Choroid plexus epithelial cell (primary cell): ENCODE measurements at regions not wholly inside any gene's neighbourhood (a gene's known extent, or its start where the extent isn't known, plus 50 kb on each side); places are given as distances from the start of the nearest gene placed in this dataset.
A peak's percentile ranks its signal among the peaks of the same experiment; 100 is the strongest.

ENCODE experiments used
- DNase-seq: peaks from one replicate; pipeline ENCODE4 v3.0.0-alpha.2; 2010; ENCODE audit warnings: low read depth
- H3K4me3 ChIP-seq: 2 replicates; pipeline ENCODE4 v1.5.1; 2011; ENCODE audit warnings: low read depth, mild to moderate bottlenecking, control low read depth, low read length, moderate library complexity
- CTCF ChIP-seq: conservative IDR thresholded peaks from 2 replicates; pipeline ENCODE4 v1.5.1; 2011; ENCODE audit warnings: low read depth, mild to moderate bottlenecking, control low read depth, inconsistent platforms, low read length, moderate library complexity

GRCh38 chr12:18998343-18999261 is 130.9 kb upstream of the PLEKHA5 start:
- no peak for TF ChIP-seq CTCF
- peak; percentile 39 for DNase-seq
- no peak overlapping the region for H3K4me3 ChIP-seq

- TF ChIP-seq CTCF = no peak
- no peak overlapping the region for H3K4me3 ChIP-seq
- DNase-seq = no peak
Measured at GRCh38 chr12:19000836-19001235, 128.7 kb upstream of the PLEKHA5 start.

GRCh38 chr12:19002216-19002615 is 127.3 kb upstream of the PLEKHA5 start:
- no peak overlapping the region for H3K4me3 ChIP-seq
- DNase-seq = peak; percentile 64
- TF ChIP-seq CTCF = no peak

- no peak overlapping the region for H3K4me3 ChIP-seq
- TF ChIP-seq CTCF = no peak
- DNase-seq = no peak
Measured at GRCh38 chr12:19003141-19003540, 126.4 kb upstream of the PLEKHA5 start.

GRCh38 chr12:19003987-19004619 is 125.4 kb upstream of the PLEKHA5 start:
- no peak overlapping the region for H3K4me3 ChIP-seq
- no peak for DNase-seq
- TF ChIP-seq CTCF = no peak

- no peak for DNase-seq
- no peak for TF ChIP-seq CTCF
- no peak overlapping the region for H3K4me3 ChIP-seq
Measured at GRCh38 chr12:19005257-19005801, 124.2 kb upstream of the PLEKHA5 start.
